ENCODE measurements at regions not wholly inside any gene's neighbourhood (a gene's known extent, or its start where the extent isn't known, plus 50 kb on each side); places are given as distances from the start of the nearest gene placed in this dataset.

- peaks cover 0 to 6% (median 2%) of the 10 kb centered on the region in 3 donors for H3K36me3 Mint-ChIP-seq
- Histone ChIP-seq H3K27me3 (ENCODE audit: insufficient read depth, low read length, poor library complexity, severe bottlenecking) (no peaks in the 10 kb centered on the region), H3K4me3 (ENCODE audit: low read length) (no peak overlapping the region), H3K27ac (ENCODE audit: low read depth, low read length) (no peak overlapping the region), H3K9me3 (ENCODE audit: low read length) (no peaks in the 10 kb centered on the region), H3K4me1 (ENCODE audit: insufficient read depth, low read length) (no peaks in the 10 kb centered on the region), H3K36me3 (ENCODE audit: insufficient read depth, low read length) (no peaks in the 10 kb centered on the region)
- no peak overlapping the region for H3K27ac Mint-ChIP-seq
- H3K4me1 Mint-ChIP-seq = peaks cover 0 to 3% (median 0%) of the 10 kb centered on the region in 3 donors
- H3K4me3 Mint-ChIP-seq = no peak overlapping the region
- H3K27me3 Mint-ChIP-seq = peaks cover 10 to 23% of the 10 kb centered on the region in 2 donors
- no peak for DNase-seq
- ChIA-PET CTCF (no interaction called here), POLR2A (no interaction called here)
- H3K9me3 Mint-ChIP-seq = peaks cover 0 to 26% (median 3%) of the 10 kb centered on the region in 5 donors
Observed at GRCh38 chr19:34579281-34580054, 97.5 kb downstream of the SCGB2B2 start.

- Mint-ChIP-seq H3K4me1 (peaks cover 0 to 5% (median 5%) of the 10 kb centered on the region in 3 donors), H3K9me3 (peaks cover 0 to 23% (median 3%) of the 10 kb centered on the region in 5 donors), H3K36me3 (peaks cover 0 to 6% (median 2%) of the 10 kb centered on the region in 3 donors), H3K27ac (no peak overlapping the region), H3K27me3 (peaks cover 13 to 23% of the 10 kb centered on the region in 2 donors), H3K4me3 (no peak overlapping the region)
- ChIA-PET POLR2A (no interaction called here), CTCF (no interaction called here)
- Histone ChIP-seq H3K36me3 (ENCODE audit: insufficient read depth, low read length) (no peaks in the 10 kb centered on the region), H3K27me3 (ENCODE audit: insufficient read depth, low read length, poor library complexity, severe bottlenecking) (no peaks in the 10 kb centered on the region), H3K9me3 (ENCODE audit: low read length) (no peaks in the 10 kb centered on the region), H3K4me1 (ENCODE audit: insufficient read depth, low read length) (no peaks in the 10 kb centered on the region), H3K4me3 (ENCODE audit: low read length) (no peak overlapping the region), H3K27ac (ENCODE audit: low read depth, low read length) (no peak overlapping the region)
- no peak for DNase-seq
Observed at GRCh38 chr19:34578751-34579150, 97.2 kb downstream of the WTIP start.

- CTCF ChIA-PET = no interaction called here
- POLR2A ChIA-PET = no interaction called here
Observed at GRCh38 chr19:34578173-34578572, 96.6 kb downstream of the WTIP start.

GRCh38 chr19:34577531-34578101, 96.1 kb downstream of the WTIP start:
- Mint-ChIP-seq H3K4me3 (no peak overlapping the region), H3K27ac (peak overlapping the region in 1 of 8 donors; percentile 56), H3K4me1 (peaks cover 0 to 5% (median 5%) of the 10 kb centered on the region in 3 donors), H3K9me3 (peaks cover 0 to 32% (median 8%) of the 10 kb centered on the region in 5 donors), H3K36me3 (peaks cover 0 to 6% (median 3%) of the 10 kb centered on the region in 3 donors), H3K27me3 (peaks cover 14 to 23% of the 10 kb centered on the region in 2 donors)
- H3K36me3 ChIP-seq (ENCODE audit: insufficient read depth, low read length) = no peaks in the 10 kb centered on the region
- H3K27me3 ChIP-seq (ENCODE audit: insufficient read depth, low read length, poor library complexity, severe bottlenecking) = no peaks in the 10 kb centered on the region
- H3K4me3 ChIP-seq (ENCODE audit: low read length) = no peak overlapping the region
- H3K27ac ChIP-seq (ENCODE audit: low read depth, low read length) = no peak overlapping the region
- ChIA-PET CTCF (no interaction called here), POLR2A (no interaction called here)
- no peaks in the 10 kb centered on the region for H3K9me3 ChIP-seq (ENCODE audit: low read length)
- no peaks in the 10 kb centered on the region for H3K4me1 ChIP-seq (ENCODE audit: insufficient read depth, low read length)
- DNase-seq = no peak

More at GRCh38 chr19:34578173-34578572, 96.6 kb downstream of the WTIP start:
- Histone ChIP-seq H3K4me3 (ENCODE audit: low read length) (no peak overlapping the region), H3K36me3 (ENCODE audit: insufficient read depth, low read length) (no peaks in the 10 kb centered on the region), H3K4me1 (ENCODE audit: insufficient read depth, low read length) (no peaks in the 10 kb centered on the region), H3K27ac (ENCODE audit: low read depth, low read length) (no peak overlapping the region), H3K27me3 (ENCODE audit: insufficient read depth, low read length, poor library complexity, severe bottlenecking) (no peaks in the 10 kb centered on the region), H3K9me3 (ENCODE audit: low read length) (no peaks in the 10 kb centered on the region)
- peaks cover 14 to 23% of the 10 kb centered on the region in 2 donors for H3K27me3 Mint-ChIP-seq
- DNase-seq = no peak
- H3K4me3 Mint-ChIP-seq = no peak overlapping the region
- peaks cover 0 to 6% (median 2%) of the 10 kb centered on the region in 3 donors for H3K36me3 Mint-ChIP-seq
- peaks cover 0 to 27% (median 3%) of the 10 kb centered on the region in 5 donors for H3K9me3 Mint-ChIP-seq
- peak overlapping the region in 1 of 8 donors; percentile 56 for H3K27ac Mint-ChIP-seq
- peaks cover 0 to 5% (median 5%) of the 10 kb centered on the region in 3 donors for H3K4me1 Mint-ChIP-seq

GRCh38 chr19:34577056-34577455, 95.5 kb downstream of the WTIP start:
- H3K4me1 ChIP-seq (ENCODE audit: insufficient read depth, low read length) = no peaks in the 10 kb centered on the region
- no peaks in the 10 kb centered on the region for H3K36me3 ChIP-seq (ENCODE audit: insufficient read depth, low read length)
- peaks cover 14 to 23% of the 10 kb centered on the region in 2 donors for H3K27me3 Mint-ChIP-seq
- no peaks in the 10 kb centered on the region for H3K9me3 ChIP-seq (ENCODE audit: low read length)
- H3K4me3 Mint-ChIP-seq = no peak overlapping the region
- no peak overlapping the region for H3K27ac ChIP-seq (ENCODE audit: low read depth, low read length)
- H3K27me3 ChIP-seq (ENCODE audit: insufficient read depth, low read length, poor library complexity, severe bottlenecking) = no peaks in the 10 kb centered on the region
- DNase-seq = no peak
- peaks cover 4 to 35% (median 11%) of the 10 kb centered on the region in 5 donors for H3K9me3 Mint-ChIP-seq
- peaks cover 0 to 5% (median 5%) of the 10 kb centered on the region in 3 donors for H3K4me1 Mint-ChIP-seq
- ChIA-PET CTCF (no interaction called here), POLR2A (no interaction called here)
- H3K4me3 ChIP-seq (ENCODE audit: low read length) = no peak overlapping the region
- peaks cover 0 to 6% (median 3%) of the 10 kb centered on the region in 3 donors for H3K36me3 Mint-ChIP-seq
- no peak overlapping the region for H3K27ac Mint-ChIP-seq

- DNase-seq = no peak
- CTCF ChIA-PET = interaction anchor here (0.9 kb wide), 1 partner anchor 387 kb away, joined by 4 read pairs; no protein-coding TSS in a partner anchor
- Histone ChIP-seq H3K9me3 (ENCODE audit: low read length) (no peaks in the 10 kb centered on the region), H3K27ac (ENCODE audit: low read depth, low read length) (no peak overlapping the region), H3K27me3 (ENCODE audit: insufficient read depth, low read length, poor library complexity, severe bottlenecking) (no peaks in the 10 kb centered on the region), H3K4me3 (ENCODE audit: low read length) (no peak overlapping the region), H3K4me1 (ENCODE audit: insufficient read depth, low read length) (no peaks in the 10 kb centered on the region), H3K36me3 (ENCODE audit: insufficient read depth, low read length) (no peaks in the 10 kb centered on the region)
- no peak overlapping the region for H3K27ac Mint-ChIP-seq
- POLR2A ChIA-PET = no interaction called here
- H3K4me1 Mint-ChIP-seq = peaks cover 0 to 5% (median 5%) of the 10 kb centered on the region in 3 donors
- peaks cover 4 to 37% (median 15%) of the 10 kb centered on the region in 5 donors for H3K9me3 Mint-ChIP-seq
- no peak overlapping the region for H3K4me3 Mint-ChIP-seq
- H3K36me3 Mint-ChIP-seq = peaks cover 0 to 6% (median 3%) of the 10 kb centered on the region in 3 donors
- H3K27me3 Mint-ChIP-seq = peaks cover 14 to 23% of the 10 kb centered on the region in 2 donors
Observed at GRCh38 chr19:34576292-34576691, 94.7 kb downstream of the WTIP start.

GRCh38 chr19:34575206-34575605, 93.6 kb downstream of the WTIP start:
- Mint-ChIP-seq H3K4me3 (no peak overlapping the region), H3K36me3 (peaks cover 0 to 10% (median 3%) of the 10 kb centered on the region in 3 donors), H3K27me3 (peaks cover 12 to 17% of the 10 kb centered on the region in 2 donors), H3K9me3 (peaks cover 9 to 40% (median 23%) of the 10 kb centered on the region in 5 donors), H3K27ac (no peak overlapping the region), H3K4me1 (peaks cover 0 to 5% (median 5%) of the 10 kb centered on the region in 3 donors)
- Histone ChIP-seq H3K36me3 (ENCODE audit: insufficient read depth, low read length) (no peaks in the 10 kb centered on the region), H3K4me3 (ENCODE audit: low read length) (no peak overlapping the region), H3K27ac (ENCODE audit: low read depth, low read length) (no peak overlapping the region), H3K27me3 (ENCODE audit: insufficient read depth, low read length, poor library complexity, severe bottlenecking) (no peaks in the 10 kb centered on the region), H3K4me1 (ENCODE audit: insufficient read depth, low read length) (no peaks in the 10 kb centered on the region), H3K9me3 (ENCODE audit: low read length) (no peaks in the 10 kb centered on the region)
- ChIA-PET CTCF (no interaction called here), POLR2A (no interaction called here)
- DNase-seq = no peak

GRCh38 chr19:34574704-34575103, 93.1 kb downstream of the WTIP start:
- Mint-ChIP-seq H3K4me3 (no peak overlapping the region), H3K9me3 (peaks cover 10 to 45% (median 28%) of the 10 kb centered on the region in 5 donors), H3K36me3 (peaks cover 0 to 11% (median 3%) of the 10 kb centered on the region in 3 donors), H3K4me1 (peaks cover 0 to 5% (median 5%) of the 10 kb centered on the region in 3 donors), H3K27ac (no peak overlapping the region), H3K27me3 (peaks cover 12 to 17% of the 10 kb centered on the region in 2 donors)
- POLR2A ChIA-PET = no interaction called here
- no peaks in the 10 kb centered on the region for H3K27me3 ChIP-seq (ENCODE audit: insufficient read depth, low read length, poor library complexity, severe bottlenecking)
- CTCF ChIA-PET = no interaction called here
- no peak for DNase-seq
- H3K36me3 ChIP-seq (ENCODE audit: insufficient read depth, low read length) = no peaks in the 10 kb centered on the region
- H3K9me3 ChIP-seq (ENCODE audit: low read length) = no peaks in the 10 kb centered on the region
- no peak overlapping the region for H3K4me3 ChIP-seq (ENCODE audit: low read length)
- H3K27ac ChIP-seq (ENCODE audit: low read depth, low read length) = no peak overlapping the region
- H3K4me1 ChIP-seq (ENCODE audit: insufficient read depth, low read length) = no peaks in the 10 kb centered on the region

Data from CD8-positive, alpha-beta memory T cell (primary cell).